PFSK-1 (cell line): ENCODE measurements at regions not wholly inside any gene's neighbourhood (a gene's known extent, or its start where the extent isn't known, plus 50 kb on each side); places are given as distances from the start of the nearest gene placed in this dataset.

Experiments used
- POLR2AphosphoS5 ChIP-seq: IDR thresholded peaks from 2 replicates; pipeline ENCODE4 v1.6.1; 2012; ENCODE audit warnings: low read depth, mild to moderate bottlenecking, control low read depth, low read length, moderate library complexity
- TAF1 ChIP-seq: IDR thresholded peaks from 2 replicates; pipeline ENCODE4 v1.6.1; 2012; ENCODE audit warnings: low read length, control low read depth, borderline replicate concordance; ENCODE audit not compliant: insufficient read depth
- TF ChIP-seq, protein P1 (sequence below), 2 experiments: IDR thresholded peaks; 2 replicates each; pipeline versions ENCODE4 v1.6.1 to v1.8.0; 2011 to 2012; ENCODE audit warnings: low read depth in 2 of 2, low read length in 2 of 2, control low read depth in 1 of 2, inconsistent platforms in 1 of 2, mild to moderate bottlenecking in 1 of 2, moderate library complexity in 1 of 2; ENCODE audit not compliant: insufficient read depth in 1 of 2

DNA sequence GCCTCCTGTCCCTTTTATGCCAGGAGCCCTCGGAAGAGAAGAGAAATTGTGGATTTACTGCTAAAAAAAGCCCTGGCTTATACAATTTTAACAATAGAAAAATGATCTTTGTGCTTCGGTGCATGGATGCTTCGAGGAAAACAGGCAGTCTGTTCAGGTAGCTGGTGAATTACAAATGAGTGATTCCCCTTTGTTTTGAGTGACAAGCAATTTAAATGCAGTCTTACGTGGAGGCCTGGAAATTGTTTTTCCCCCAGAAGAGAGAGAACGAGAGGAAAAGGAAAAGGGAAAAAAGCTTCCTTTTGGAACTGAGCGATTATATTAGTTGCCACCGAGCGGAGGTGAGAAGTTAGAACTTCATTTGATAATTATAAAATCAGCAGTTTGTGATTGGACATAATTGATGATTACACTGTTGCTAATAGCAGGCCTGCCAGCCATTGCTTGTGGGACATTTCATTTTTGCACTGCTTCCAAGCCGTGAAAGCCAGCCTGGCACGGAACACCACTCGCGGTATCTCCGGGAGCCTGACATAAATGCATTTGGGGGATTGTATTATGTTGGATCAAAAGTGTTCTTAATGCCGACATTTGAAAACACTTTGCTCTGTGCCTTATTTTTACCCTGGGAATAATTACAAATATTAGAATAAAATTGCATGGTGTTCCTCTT, 117.7 kb downstream of the PHETA1 start:
- TF ChIP-seq TAF1 (no peak), POLR2AphosphoS5 (no peak)
- TF ChIP-seq, protein P1, sequence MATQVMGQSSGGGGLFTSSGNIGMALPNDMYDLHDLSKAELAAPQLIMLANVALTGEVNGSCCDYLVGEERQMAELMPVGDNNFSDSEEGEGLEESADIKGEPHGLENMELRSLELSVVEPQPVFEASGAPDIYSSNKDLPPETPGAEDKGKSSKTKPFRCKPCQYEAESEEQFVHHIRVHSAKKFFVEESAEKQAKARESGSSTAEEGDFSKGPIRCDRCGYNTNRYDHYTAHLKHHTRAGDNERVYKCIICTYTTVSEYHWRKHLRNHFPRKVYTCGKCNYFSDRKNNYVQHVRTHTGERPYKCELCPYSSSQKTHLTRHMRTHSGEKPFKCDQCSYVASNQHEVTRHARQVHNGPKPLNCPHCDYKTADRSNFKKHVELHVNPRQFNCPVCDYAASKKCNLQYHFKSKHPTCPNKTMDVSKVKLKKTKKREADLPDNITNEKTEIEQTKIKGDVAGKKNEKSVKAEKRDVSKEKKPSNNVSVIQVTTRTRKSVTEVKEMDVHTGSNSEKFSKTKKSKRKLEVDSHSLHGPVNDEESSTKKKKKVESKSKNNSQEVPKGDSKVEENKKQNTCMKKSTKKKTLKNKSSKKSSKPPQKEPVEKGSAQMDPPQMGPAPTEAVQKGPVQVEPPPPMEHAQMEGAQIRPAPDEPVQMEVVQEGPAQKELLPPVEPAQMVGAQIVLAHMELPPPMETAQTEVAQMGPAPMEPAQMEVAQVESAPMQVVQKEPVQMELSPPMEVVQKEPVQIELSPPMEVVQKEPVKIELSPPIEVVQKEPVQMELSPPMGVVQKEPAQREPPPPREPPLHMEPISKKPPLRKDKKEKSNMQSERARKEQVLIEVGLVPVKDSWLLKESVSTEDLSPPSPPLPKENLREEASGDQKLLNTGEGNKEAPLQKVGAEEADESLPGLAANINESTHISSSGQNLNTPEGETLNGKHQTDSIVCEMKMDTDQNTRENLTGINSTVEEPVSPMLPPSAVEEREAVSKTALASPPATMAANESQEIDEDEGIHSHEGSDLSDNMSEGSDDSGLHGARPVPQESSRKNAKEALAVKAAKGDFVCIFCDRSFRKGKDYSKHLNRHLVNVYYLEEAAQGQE (IDR thresholded peaks at IDR 0.05; ENCODE audit: insufficient read depth in 1 of 2, low read depth in 2 of 2, low read length in 2 of 2), result no peak
